ENCODE measurements at regions not wholly inside any gene's neighbourhood (a gene's known extent, or its start where the extent isn't known, plus 50 kb on each side); places are given as distances from the start of the nearest gene placed in this dataset.

DNA sequence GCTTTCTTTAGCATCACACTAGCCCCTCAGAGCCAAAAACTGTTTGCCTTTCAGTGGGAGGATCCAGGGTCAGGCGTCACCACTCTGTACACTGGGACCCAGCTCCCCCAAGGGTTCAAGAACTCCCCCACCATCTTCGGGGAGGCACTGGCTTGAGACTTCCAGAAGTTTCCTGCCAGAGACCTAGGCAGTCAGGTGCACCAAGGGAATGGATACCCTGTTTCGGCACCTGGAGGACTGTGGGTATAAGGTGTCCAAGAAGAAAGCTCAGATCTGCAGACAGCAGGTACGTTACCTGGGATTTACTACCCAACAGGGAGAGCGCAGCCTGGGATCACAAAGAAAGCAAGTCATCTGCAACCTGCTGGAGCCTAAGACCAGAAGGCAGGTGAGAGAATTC lies 603.0 kb downstream of the UQCRFS1 start:
- TF ChIP-seq POLR2AphosphoS5 (IDR thresholded peaks at IDR 0.05; ENCODE audit: insufficient read depth, low read depth, low read length) (no peak), FOS (IDR thresholded peaks at IDR 0.05; ENCODE audit: borderline replicate concordance, insufficient read depth, low read length) (no peak), POLR2A (IDR thresholded peaks at IDR 0.05; ENCODE audit: low read depth, low read length) (no peak), MYC (IDR thresholded peaks at IDR 0.05; ENCODE audit: low read depth, low read length) (no peak), GATA2 (IDR thresholded peaks at IDR 0.05; ENCODE audit: insufficient read depth, insufficient read length, low read depth, low read length) (no peak)
- TF ChIP-seq, protein P1, sequence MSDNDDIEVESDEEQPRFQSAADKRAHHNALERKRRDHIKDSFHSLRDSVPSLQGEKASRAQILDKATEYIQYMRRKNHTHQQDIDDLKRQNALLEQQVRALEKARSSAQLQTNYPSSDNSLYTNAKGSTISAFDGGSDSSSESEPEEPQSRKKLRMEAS (IDR thresholded peaks at IDR 0.05; ENCODE audit: insufficient read depth, insufficient read length), result no peak
- no peak overlapping the region for H3K4me3 ChIP-seq (replicated peaks in 1 of 3; ENCODE audit: insufficient read depth in 1 of 3, low read depth in 1 of 3, low read length in 3 of 3)
- H3K9ac ChIP-seq (replicated peaks; ENCODE audit: extremely low read depth, insufficient read depth, low read length), result no peak overlapping the region
- H3K36me3 ChIP-seq (ENCODE audit: control insufficient read depth in 2 of 2, extremely low read depth in 1 of 2, insufficient read depth in 2 of 2, low read length in 2 of 2), result no peaks in the 10 kb centered on the region
- no TSS peak for BruUV-seq (replicated peaks)
- H3K9me1 ChIP-seq (replicated peaks; ENCODE audit: control insufficient read depth, extremely low read depth, insufficient read depth, low read length), result no peaks in the 10 kb centered on the region
- no peaks in the 10 kb centered on the region for H4K20me1 ChIP-seq (replicated peaks; ENCODE audit: control insufficient read depth, extremely low read depth, insufficient read depth, low read length)
- ChIA-PET CTCF (no interaction called here), POLR2A (no interaction called here)
- intact Hi-C loops (cut with micrococcal nuclease) (no loop called here), dilution Hi-C loops (cut with MboI; ENCODE audit: extremely low pct_ligation_motif_present, low sequenced_read_pairs) (no loop called here)
- H3K4me2 ChIP-seq (ENCODE audit: insufficient read depth, low read length), result no peak overlapping the region
- no peak overlapping the region for H2AFZ ChIP-seq (ENCODE audit: low read depth, low read length)
- H3K27ac ChIP-seq (ENCODE audit: insufficient read depth, low read depth, low read length), result no peak overlapping the region
- H3K79me2 ChIP-seq (ENCODE audit: control insufficient read depth, insufficient read depth, low read length), result no peaks in the 10 kb centered on the region
- FAIRE-seq, result no peak
- no peaks in the 10 kb centered on the region for H3K27me3 ChIP-seq (ENCODE audit: control insufficient read depth in 2 of 2, insufficient read depth in 2 of 2, low read length in 2 of 2)
- no peak for DNase-seq (ENCODE audit: low read depth, low spot score)
- no peaks in the 10 kb centered on the region for H3K4me1 ChIP-seq (ENCODE audit: control insufficient read depth, extremely low read depth, insufficient read depth, low read length)
- peaks cover 2% of the 10 kb centered on the region for H3K9me3 ChIP-seq (replicated peaks; ENCODE audit: control insufficient read depth, insufficient read depth, low read length)

DNA sequence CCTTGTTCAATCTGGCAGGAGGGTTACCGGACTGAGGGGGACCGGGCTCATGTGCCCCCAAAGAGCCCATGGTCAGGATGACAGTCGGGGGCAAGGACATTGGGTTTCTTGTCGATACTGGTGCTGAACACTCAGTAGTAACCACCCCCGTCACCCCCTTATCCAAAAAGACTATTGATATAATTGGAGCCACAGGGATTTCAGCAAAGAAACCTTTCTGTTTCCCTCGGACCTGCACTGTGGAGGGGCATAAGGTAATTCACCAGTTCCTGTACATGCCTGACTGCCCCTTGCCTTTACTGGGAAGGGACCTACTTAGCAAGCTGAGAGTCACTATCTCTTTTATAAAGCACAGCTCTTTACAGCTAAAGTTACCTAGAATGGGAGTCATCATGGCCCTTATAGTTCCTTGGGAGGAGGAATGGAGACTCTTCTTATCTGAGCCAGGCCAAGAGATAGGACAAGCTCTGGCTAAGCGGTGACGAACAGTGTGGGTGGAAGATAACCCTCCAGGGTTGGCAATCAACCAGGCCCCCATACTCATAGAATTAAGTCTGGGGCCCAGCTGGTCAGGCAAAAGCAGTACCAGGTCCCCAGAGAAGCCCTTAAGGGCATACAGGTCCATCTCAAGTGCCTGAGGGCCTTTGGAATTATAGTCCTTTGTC lies 603.7 kb downstream of the UQCRFS1 start:
- ChIA-PET POLR2A (no interaction called here), CTCF (no interaction called here)
- TF ChIP-seq MYC (IDR thresholded peaks at IDR 0.05; ENCODE audit: low read depth, low read length) (no peak), POLR2AphosphoS5 (IDR thresholded peaks at IDR 0.05; ENCODE audit: insufficient read depth, low read depth, low read length) (no peak), EZH2 (IDR thresholded peaks at IDR 0.05; ENCODE audit: borderline replicate concordance, low read depth, low read length, severe bottlenecking) (no peak)
- no peak for DNase-seq (ENCODE audit: low read depth, low spot score)
- H3K79me2 ChIP-seq (ENCODE audit: control insufficient read depth, insufficient read depth, low read length), result no peaks in the 10 kb centered on the region
- H3K4me2 ChIP-seq (ENCODE audit: insufficient read depth, low read length), result no peak overlapping the region
- H3K9me3 ChIP-seq (replicated peaks; ENCODE audit: control insufficient read depth, insufficient read depth, low read length), result peaks cover 2% of the 10 kb centered on the region
- no peak overlapping the region for H2AFZ ChIP-seq (ENCODE audit: low read depth, low read length)
- no peak overlapping the region for H3K9ac ChIP-seq (replicated peaks; ENCODE audit: extremely low read depth, insufficient read depth, low read length)
- BruUV-seq (replicated peaks), result no TSS peak
- dilution Hi-C loops (cut with MboI; ENCODE audit: extremely low pct_ligation_motif_present, low sequenced_read_pairs) (no loop called here), intact Hi-C loops (cut with micrococcal nuclease) (no loop called here)
- no peak overlapping the region for H3K4me3 ChIP-seq (replicated peaks in 1 of 3; ENCODE audit: insufficient read depth in 1 of 3, low read depth in 1 of 3, low read length in 3 of 3)
- no peaks in the 10 kb centered on the region for H3K36me3 ChIP-seq (ENCODE audit: control insufficient read depth in 2 of 2, extremely low read depth in 1 of 2, insufficient read depth in 2 of 2, low read length in 2 of 2)
- FAIRE-seq, result no peak
- no peaks in the 10 kb centered on the region for H3K27me3 ChIP-seq (ENCODE audit: control insufficient read depth in 2 of 2, insufficient read depth in 2 of 2, low read length in 2 of 2)
- no peaks in the 10 kb centered on the region for H4K20me1 ChIP-seq (replicated peaks; ENCODE audit: control insufficient read depth, extremely low read depth, insufficient read depth, low read length)
- no peak overlapping the region for H3K27ac ChIP-seq (ENCODE audit: insufficient read depth, low read depth, low read length)
- no peaks in the 10 kb centered on the region for H3K4me1 ChIP-seq (ENCODE audit: control insufficient read depth, extremely low read depth, insufficient read depth, low read length)
- H3K9me1 ChIP-seq (replicated peaks; ENCODE audit: control insufficient read depth, extremely low read depth, insufficient read depth, low read length), result no peaks in the 10 kb centered on the region

Data from endothelial cell of umbilical vein (primary cell).